GM13977 (cell line): ENCODE measurements at regions not wholly inside any gene's neighbourhood (a gene's known extent, or its start where the extent isn't known, plus 50 kb on each side); places are given as distances from the start of the nearest gene placed in this dataset.

Experiments used
- DNase-seq: peaks from one replicate; pipeline ENCODE4 v3.0.0; 2012; ENCODE audit warnings: low spot score
- in situ Hi-C: fragments of 300-500 bp; cut with MboI; formaldehyde crosslinking; loops from one replicate; pipeline ENCODE4 v1.12.0; 2022; ENCODE audit warnings: low sequenced_read_pairs, low pct_unique_long_range_greater_than_20kb, mixed read lengths, inconsistent platforms; ENCODE audit not compliant: unreplicated experiment
- TF ChIP-seq, protein P1 (sequence below): IDR thresholded peaks from 2 replicates; pipeline ENCODE4 v1.5.1; 2012; ENCODE audit warnings: mild to moderate bottlenecking, control low read depth; ENCODE audit not compliant: insufficient read depth; ENCODE audit errors: extremely low read depth, missing control alignments

GRCh38 chr4:19850909-19851308, 400.8 kb upstream of the SLIT2 start:
- DNase-seq, result no peak
- in situ Hi-C loops, result no loop called here
- TF ChIP-seq, protein P1, sequence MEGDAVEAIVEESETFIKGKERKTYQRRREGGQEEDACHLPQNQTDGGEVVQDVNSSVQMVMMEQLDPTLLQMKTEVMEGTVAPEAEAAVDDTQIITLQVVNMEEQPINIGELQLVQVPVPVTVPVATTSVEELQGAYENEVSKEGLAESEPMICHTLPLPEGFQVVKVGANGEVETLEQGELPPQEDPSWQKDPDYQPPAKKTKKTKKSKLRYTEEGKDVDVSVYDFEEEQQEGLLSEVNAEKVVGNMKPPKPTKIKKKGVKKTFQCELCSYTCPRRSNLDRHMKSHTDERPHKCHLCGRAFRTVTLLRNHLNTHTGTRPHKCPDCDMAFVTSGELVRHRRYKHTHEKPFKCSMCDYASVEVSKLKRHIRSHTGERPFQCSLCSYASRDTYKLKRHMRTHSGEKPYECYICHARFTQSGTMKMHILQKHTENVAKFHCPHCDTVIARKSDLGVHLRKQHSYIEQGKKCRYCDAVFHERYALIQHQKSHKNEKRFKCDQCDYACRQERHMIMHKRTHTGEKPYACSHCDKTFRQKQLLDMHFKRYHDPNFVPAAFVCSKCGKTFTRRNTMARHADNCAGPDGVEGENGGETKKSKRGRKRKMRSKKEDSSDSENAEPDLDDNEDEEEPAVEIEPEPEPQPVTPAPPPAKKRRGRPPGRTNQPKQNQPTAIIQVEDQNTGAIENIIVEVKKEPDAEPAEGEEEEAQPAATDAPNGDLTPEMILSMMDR, result no peak

DNA sequence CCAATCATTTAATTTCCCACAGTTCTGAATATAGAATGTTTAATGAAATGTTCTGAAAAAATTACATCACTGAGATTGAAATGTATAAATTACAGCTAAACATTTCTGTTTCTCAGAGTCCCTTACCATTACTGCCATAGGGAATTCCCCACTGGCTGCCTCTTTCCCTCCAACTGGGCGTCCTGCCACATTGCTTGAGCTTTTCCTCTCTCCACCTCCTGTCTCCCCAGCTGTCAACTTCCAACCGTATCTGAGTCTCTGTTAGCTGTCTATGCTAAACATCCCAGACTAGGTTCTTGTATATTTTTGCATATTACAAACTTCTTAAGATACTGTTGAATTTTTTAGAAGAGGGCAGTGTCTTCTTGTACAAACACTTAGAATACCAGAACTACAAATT, 407.3 kb upstream of the SLIT2 start:
- in situ Hi-C loops, result no loop called here
- no peak for DNase-seq
- TF ChIP-seq, protein P1, result no peak

DNA sequence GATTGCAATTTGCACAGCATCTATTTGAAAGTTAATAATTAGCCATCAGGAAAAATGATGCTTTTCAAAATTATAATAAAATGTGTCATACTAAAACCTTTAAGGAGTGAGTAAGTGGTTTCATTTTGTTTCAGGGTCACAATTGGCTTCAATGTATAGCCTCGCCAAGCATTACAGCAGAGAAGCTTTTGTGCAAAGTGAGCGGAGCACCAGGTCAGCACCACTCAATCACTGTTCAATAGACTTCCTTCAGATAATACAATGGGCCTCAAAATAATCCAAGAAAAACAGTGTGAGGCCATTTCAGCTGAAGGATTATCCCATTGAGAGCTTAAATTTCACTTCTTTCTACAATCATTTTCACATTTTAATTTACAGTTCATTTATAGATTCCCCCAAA, 409.2 kb upstream of the SLIT2 start:
- in situ Hi-C loops, result no loop called here
- DNase-seq, result no peak
- TF ChIP-seq, protein P1, result no peak

DNA sequence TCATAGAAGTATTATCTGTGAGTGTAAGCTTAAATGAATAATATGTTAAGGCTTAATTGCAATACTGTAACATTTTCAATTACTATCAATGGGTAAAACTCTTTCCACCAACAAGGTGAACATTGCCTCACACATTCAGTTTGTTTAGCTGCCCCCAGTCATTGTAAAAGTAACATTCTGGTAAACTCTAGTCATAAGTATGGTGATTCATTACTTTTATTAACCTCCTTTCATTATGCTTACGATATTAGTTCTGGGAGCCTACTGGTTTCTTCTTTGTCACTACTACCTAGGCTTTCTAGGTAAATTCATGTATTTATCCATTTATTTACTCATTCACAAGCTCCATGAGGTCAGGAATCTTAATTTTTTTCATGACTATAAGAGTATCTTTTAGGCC, 412.8 kb upstream of the SLIT2 start:
- in situ Hi-C loops, result no loop called here
- TF ChIP-seq, protein P1, result no peak
- DNase-seq, result no peak

GRCh38 chr4:19835429-19835828, 416.3 kb upstream of the SLIT2 start:
- TF ChIP-seq, protein P1, result no peak
- DNase-seq, result no peak
- in situ Hi-C loops, result no loop called here

- TF ChIP-seq, protein P1, result no peak
- in situ Hi-C loops, result no loop called here
- no peak for DNase-seq
These were observed 419.3 kb upstream of the SLIT2 start for GRCh38 chr4:19832411-19832810.
